ENCODE measurements at regions not wholly inside any gene's neighbourhood (a gene's known extent, or its start where the extent isn't known, plus 50 kb on each side); places are given as distances from the start of the nearest gene placed in this dataset.
A peak's percentile ranks its signal among the peaks of the same experiment; 100 is the strongest.
"Not testable (repeated sequence)": the region's sequence is repeated elsewhere in the genome, so short reads cannot be mapped to it uniquely, and the experiment has no call there.

DNA sequence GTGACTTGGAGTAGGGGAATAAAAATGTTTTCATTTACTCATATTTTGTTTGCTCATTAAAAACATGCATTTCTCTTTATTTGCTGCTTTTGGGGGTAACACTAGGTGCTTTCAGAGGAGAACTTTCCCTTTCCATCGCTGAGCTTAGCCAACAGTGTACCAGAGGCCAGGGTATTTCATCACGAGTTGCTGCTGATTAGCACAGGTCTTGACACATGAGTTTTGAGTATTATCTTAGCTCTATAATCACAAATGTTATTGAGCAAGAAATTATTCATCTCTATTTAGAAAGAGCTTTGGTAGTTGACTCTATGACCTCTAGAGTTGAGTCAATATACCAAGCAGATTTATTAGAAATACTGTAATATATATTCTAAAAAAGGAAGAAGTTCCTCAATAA lies 375.9 kb downstream of the NXPH1 start:
- peak; percentile 19 for DNase-seq (ENCODE audit: low read depth)

DNA sequence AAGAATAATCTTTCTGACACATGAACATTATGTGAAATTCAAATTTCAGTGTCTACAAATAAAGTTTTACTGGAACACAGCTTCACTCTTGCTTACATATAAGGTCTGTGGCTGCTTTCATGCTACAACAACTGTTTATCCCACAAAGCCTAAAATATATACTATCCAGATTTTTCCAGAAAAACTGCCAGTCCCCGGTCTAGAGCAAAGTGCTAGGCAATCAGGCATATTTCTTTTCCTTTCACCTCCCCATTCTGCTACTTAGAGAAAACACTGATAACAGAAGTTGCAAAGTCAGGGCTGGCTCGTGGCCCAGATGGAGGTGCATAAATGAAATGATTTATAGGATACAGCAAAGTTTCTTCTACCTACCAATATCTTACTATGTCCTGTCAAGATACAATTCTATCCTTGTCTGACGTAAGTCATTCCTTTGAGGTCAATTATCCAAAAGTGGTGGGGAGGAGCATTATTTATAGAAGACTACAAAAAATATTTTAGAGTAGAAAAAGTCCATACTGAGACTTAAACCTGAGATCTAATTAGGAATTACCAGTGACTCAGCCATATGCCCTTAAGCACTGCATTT lies 384.1 kb downstream of the NXPH1 start:
- no peak for DNase-seq (ENCODE audit: low read depth)

DNA sequence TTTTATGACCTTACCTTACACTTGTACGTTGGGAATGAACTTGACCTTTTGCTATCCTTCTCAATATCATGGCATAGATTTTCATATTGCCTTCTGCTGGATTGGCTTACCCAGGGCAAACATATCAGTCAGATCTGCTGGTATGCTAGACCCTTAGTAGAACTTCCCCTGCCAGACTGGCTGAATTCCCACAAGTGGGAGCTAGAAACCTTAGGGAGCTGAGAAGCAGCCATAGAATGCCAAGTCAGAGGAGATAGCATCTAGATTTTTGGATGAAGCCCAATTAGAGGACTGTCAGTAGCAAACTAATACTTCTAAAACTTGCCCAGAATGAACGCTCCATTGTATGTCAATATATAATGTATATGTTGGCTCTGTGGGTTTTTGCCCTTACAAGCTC lies 385.0 kb downstream of the NXPH1 start:
- no peak for DNase-seq (ENCODE audit: low read depth)

DNA sequence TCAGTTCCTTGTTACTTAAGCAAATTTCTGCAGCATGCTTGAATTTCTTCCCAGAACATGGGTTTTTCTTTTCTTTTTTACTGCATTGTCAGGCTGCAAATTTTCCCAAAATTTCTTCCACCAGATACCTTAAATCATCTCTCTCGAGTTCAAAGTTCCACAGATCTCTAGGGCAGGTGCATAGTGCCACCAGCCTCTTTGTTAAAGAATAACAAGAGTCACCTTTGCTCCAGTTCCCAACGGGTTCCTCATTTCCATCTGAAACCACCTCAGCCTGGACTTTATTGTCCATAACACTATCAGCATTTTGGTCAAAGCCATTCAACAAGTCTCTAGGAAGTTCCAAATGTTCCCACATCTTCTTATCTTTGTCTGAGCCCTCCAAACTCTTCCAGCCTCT lies 389.2 kb downstream of the NXPH1 start:
- no peak for DNase-seq (ENCODE audit: low read depth)

DNA sequence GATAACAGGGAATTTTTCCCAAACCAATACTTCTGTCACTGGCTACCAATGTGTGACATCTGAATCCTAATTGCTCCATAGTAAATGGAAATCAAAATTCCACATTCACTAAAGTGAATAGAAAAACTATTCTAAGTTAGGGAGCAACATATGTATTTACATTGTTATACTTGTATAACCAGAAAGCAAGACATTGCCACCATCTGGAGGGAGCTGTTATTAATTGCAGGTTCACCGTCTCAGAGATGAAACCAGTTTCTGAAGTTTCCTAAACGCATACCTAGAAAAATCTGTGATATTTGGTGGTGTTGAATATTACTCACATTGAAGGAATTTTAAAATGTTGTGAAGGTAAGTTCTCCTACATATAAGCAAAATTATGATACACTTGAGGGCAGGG lies 390.1 kb downstream of the NXPH1 start:
- no peak for DNase-seq (ENCODE audit: low read depth)

DNA sequence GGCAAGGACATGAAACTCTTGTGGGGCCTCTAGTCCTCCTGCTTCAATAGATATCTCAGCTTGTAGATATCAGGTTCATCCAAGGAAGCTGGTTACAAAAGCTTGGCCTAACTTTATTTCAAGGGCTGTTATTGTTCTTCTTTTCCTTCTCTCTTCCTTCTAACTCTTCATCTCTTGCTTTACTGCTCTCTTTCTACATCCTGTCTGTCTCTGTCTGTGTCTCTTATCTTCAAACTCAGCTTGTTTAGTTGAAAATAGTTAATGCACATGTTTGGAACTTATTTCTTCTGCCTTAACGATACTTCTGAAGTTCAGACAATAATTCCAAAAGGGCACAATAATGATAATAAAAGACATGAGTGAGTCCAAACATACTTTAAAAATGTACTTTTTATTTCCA lies 393.9 kb downstream of the NXPH1 start:
- DNase-seq (ENCODE audit: low read depth) = no peak

DNA sequence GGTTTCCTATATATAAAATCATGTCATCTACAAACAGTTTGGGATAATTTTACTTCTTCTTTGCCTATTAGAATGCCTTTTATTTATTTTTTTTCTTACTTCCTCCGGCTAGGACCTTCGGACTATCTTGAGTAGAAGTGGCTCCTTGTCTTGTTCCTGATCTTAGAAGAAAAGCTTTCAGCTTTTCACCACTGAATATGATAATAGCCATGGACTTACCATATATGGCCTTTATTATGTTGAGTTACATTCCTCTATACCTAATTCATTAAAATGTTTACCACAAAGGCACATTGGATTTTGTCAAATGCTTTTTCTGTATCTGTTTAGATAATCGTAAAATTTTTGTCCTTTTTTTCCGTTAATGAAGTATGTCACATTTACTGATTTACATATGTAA lies 395.7 kb downstream of the NXPH1 start:
- DNase-seq (ENCODE audit: low read depth) = no peak

DNA sequence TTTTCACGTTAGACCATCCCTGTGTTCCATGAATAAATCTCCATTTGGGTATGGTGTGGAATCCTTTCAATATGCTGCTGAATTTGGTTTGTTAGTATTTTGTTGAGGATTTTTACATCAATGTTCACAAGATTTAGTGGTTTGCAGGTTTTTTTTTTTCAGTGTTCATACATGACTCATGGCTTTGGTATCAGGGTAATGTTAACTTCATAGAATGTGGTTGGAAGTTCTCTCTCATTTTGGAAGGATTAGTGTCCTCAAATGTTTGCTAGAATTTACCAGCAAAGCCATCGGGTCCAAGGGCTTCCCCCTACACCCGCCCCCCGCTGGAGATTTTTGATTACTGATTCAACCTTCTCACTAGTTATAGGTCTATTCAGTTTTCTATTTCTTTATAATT lies 398.0 kb downstream of the NXPH1 start:
- peak; percentile 81 for DNase-seq (ENCODE audit: low read depth)

DNA sequence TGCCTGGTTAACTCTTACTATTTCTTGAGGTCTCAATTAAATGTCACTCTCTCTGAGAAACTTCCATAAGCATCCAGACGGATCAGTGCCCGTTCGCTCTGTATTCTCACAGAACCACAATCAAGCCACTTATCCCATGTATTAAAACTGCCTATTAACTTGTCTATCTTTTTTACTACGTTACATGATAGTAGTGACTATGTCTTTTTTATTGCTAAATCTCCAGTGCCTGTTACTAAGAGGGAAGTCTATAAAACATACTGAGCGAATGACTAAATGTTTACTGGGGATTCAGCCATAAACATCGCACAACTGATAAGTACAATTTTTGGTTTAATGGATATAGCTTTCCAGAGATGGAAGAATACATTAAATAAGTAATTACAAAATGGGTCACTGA lies 399.9 kb downstream of the NXPH1 start:
- DNase-seq (ENCODE audit: low read depth) = no peak

DNA sequence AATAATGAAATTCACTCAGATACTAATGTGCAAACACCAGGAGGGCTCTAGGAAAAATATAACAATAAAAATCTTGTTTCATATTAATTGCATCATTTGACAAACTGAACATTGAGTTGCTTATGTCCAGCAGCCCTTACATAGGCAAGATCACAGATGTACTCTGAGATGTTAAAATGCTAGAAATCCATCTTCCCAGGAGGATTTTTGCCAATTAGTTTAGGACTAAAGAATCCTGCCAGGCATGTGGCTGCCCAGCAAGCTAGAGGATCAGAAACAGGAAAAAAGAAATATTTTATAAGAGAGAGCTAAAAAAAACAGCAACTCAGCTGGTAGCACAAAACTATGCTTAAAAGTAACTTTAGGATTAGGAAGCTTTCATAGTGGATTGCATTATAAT lies 407.8 kb downstream of the NXPH1 start:
- no peak for DNase-seq (ENCODE audit: low read depth)

DNA sequence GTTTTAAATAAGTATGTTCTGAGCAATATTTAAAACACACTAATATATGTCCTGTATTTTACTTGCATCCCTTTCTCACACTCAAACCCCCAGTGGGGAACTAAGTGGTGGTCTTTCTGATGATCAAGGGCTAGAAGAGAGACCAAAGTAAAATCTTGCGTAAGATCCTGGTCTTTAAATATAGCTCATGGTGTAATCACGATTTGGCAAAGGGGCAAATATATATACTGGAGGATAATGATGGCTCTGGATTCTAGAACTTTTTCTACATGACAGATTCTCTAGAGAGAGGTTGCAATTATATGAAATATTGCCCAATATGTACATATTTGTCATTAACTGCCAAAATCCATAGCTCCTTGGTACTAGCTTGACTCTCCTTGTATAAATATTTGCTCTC lies 438.3 kb downstream of the NXPH1 start:
- no peak for DNase-seq (ENCODE audit: low read depth)

DNA sequence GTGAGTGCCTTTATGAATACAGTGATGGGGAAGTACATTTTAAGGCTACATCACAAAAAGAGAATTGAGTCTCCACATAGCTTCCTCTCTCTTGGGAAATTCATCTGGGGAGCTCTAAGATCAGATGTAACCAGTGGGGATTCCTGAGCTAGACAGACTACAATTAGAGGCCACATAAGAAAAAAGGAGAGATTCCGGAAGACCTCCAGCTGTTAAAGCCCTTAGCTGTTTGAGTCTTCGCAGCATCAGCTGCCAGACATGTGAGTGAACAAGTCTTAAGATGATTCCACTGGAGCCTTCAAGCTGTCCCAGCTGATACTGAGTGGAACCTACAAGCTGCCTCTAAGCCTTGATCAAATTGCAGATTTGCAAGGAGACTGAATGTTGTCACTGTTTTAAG lies 448.5 kb downstream of the NXPH1 start:
- DNase-seq (ENCODE audit: low read depth) = no peak

DNA sequence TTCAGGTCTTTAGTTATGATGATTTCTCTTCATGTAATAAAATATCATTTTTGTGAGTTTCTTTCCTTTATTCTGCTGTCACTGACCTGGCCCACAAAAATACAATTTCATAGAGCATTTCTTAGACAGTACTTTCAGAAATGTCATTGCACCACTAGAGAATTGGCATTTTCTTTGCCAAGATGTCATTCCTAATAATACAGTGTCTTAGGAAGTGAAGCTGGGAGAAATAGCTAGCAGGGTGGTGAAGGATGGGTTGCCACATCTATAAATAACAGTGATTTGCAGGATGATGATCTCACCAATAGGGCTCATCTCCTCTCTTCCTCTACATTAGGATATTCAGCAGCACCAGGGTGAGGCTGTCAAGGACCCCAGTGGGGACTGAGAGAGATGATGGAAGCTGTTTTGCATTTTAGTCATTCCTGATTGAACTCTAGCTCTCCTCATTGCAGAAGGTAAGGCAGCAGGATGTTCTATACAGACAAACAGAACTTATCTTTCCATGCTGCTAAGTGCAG lies 452.1 kb downstream of the NXPH1 start:
- DNase-seq (ENCODE audit: low read depth) = no peak

DNA sequence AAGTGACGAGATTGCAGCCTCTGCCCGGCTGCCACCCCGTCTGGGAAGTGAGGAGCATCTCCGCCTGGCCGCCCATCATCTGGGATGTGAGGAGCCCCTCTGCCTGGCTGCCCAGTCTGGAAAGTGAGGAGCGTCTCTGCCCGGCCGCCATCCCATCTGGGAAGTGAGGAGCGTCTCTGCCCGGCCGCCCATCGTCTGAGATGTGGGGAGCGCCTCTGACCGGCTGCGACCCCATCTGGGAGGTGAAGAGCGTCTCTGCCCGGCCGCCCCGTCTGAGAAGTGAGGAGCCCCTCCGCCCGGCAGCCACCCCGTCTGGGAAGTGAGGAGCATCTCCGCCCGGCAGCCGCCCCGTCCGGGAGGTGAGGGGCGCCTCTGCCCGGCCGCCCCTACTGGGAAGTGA lies 456.9 kb downstream of the NXPH1 start:
- DNase-seq (ENCODE audit: low read depth) = not testable (repeated sequence)

DNA sequence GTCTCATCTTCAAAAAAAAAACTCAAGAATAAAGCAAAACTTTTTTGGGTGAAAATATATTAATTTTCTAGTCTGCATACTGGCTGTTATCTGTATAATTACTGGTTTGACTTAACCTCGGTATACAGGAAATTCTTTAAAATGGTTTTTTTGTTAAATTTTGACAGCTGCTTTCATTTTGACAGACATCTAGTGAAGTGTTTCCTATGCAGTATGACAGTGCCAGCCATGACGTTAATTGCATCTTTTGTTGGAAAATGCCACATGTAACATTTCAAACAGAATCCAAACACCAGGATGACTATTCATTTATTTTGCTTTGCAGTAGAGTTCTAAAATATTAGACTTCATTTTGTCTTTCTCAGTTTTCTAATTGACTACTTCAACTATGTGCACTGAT lies 460.4 kb downstream of the NXPH1 start:
- DNase-seq (ENCODE audit: low read depth) = no peak

DNA sequence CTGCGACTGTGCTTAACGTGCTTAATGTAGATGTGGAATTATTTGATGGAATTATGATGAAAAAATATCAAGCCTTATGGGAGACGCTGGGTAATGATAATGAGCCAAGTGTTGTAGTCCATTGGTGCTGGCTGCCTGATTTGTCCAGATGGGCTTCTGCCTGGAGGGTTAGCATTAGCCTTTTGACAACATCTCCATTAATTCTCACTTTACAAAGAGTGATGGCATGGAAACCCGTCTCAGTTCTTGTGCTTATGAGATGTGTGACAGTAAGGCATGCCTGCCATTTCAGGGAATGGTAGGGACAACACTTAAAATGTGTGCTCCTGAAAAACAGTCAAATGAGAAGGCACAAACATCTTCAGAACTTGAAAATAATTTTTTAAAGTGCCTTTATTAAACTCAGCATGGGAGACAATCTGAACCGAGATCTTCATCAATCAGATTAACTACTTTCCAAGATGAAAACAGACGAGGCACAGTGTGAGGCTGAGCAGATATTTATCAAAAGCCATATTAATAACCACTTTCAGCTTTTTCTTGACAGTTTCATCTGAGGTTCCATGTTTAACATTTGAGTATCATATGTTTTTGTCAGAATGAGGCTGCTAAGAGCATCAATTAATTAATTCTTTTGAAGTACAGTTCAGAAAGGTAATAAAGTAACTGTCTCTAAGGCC lies 473.1 kb downstream of the NXPH1 start:
- DNase-seq (ENCODE audit: low read depth) = no peak

DNA sequence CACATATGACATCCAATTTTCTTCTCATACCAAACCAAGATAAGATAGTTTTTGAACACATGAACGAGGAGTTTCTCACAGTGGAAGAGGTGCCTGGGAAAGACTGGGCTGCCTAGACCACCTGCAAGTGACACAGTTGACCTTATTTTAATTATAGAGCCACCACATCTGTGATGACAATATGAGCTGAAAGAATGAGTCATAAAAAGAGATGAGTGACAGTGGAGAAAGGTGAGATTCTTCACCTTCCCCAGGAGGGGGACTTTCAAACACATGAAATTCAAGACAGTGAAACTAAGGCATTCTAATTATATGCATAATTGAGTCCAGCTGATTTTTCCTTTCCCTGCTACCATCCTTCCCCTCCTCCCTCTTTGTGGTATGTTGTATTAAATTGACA lies 475.5 kb downstream of the NXPH1 start:
- DNase-seq (ENCODE audit: low read depth) = no peak

DNA sequence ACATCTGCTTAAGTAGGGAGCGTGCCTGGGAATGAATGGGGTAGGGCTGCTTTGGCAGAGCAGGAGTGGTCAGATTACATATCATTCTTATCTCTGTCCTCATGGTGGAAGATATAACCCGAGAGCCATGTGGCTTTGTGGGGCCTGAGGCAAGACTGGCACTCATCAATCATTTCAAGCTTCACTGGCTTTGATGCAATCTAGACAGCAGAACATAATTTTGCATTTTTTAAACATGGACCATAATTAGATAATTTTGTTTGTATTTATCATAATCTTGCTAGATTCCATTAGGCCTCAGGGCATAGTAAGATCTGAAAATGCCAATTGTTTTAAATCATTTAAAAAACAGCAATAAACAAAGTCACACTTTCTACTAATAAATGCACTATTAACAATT lies 480.3 kb downstream of the NXPH1 start:
- DNase-seq (ENCODE audit: low read depth) = no peak

DNA sequence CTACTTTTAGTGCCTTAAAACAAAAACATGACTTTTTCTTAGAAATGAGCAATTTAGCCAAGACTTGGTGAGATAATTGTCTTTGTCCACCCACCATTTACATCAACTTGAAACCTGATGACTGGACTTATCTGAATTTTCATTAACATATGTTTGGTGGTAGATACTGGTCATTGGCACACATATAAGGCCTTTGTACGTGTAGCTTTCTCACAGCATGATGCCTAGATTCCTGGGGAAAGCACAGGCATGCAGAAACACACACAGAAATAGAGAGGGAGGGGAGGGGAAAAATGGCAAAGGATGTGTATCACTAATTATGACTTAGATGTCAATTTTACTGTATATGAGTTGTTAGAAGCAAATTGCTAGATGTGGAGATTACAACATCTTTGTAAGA lies 488.4 kb downstream of the NXPH1 start:
- DNase-seq (ENCODE audit: low read depth) = no peak

DNA sequence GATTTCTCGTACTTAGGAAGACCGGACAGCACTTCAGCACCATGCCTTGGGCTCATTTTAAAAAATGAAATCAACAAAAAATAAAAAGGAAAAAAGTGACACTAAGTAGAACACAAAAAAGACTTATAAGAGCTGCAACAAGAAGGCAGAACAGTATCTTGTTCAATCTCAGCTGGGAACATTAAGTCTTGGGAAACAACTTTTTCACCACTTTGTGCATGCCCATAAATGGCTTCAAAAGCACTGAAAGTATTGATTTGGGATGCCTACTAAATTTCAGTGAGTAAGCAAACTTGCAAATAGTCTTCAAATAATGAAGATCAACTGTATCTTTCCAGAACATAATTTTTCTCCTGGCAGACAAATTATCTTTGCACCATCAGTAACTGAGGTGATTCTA lies 489.3 kb downstream of the NXPH1 start:
- DNase-seq (ENCODE audit: low read depth) = no peak

DNA sequence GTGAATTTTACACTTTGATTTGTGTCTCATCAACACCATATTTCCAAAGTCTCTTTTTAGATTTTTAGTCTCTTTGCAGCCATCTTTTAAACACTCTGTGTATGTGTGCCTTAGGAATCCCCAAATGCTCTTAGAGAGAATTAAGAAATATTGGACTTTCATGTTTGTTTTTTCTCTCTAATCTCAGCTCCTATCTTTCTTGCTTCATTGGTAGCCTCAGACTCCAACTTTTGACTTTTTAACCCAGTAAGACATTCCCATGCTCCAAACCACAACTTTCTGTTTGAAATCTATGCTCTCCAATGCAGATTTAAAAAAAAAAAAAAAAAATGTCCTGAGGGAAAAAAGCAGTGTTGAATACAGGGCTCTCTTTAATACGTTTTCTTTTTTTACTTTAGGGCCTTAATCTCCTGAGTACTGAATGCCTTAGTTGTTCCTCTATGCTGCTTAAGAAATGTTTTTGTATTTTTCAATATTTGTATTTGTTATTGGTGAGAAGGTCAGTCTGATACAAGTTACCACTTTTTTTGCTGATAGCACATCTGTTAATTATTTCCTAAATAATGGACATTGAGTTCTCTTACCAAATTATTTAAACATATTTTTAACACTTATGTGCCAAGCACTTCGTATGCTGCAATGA lies 489.9 kb downstream of the NXPH1 start:
- no peak for DNase-seq (ENCODE audit: low read depth)

DNA sequence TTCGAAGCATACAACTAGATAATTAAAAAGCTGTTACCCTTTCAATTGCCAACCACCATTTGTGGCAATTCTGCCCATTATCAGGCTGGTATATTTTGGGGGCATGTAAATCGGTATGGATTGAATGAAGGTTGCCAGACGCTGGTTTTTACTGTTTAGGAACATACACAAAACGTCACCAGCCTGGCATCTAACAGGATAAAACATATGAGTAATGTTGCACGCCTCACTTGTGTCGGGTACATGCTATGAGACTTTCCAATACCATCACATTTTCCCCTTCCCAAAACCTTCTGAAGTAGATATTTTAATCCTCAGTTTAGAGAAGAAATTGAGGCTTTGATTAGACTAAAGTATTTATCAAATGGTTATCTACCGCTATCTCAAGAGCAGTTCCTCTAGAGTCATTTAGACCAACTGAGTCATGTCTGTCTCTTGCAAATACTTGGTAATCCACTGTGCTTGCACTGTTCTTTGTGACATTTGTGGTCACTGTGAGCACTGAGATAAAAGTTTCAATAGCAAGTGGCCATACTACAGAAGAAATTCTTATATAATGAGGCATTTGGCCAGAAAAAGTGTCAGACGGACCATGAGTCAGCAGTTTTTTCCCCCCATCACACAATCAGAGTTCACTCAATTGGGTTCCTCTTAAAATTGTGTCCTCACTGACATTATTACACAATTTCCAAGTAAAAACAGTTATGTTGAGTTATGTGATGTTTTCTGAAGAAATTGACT lies 498.7 kb downstream of the NXPH1 start:
- DNase-seq (ENCODE audit: low read depth) = no peak

DNA sequence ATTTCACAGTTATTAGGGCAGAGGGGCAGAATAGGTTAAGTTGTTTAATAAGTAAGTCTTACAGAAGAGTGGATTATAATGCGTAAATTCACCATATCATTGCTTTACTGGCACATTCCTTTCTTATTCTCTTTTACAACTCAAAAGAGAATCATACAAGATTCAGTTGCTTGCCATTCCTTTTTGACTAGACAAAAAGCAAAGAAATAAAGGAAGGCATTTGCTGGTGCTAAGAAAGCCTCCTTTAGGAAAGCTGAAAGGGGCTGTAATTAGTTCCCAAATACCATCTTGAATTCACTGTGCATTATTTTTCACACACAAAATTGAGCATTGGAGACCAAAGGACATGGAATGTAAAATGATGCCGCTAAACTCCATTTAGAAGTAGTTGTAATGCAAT lies 499.3 kb downstream of the NXPH1 start:
- DNase-seq (ENCODE audit: low read depth) = no peak

Measured in HS-5 (cell line).